HFFc6 (cell line): ENCODE measurements at regions not wholly inside any gene's neighbourhood (a gene's known extent, or its start where the extent isn't known, plus 50 kb on each side); places are given as distances from the start of the nearest gene placed in this dataset.
"Not testable (repeated sequence)": the region's sequence is repeated elsewhere in the genome, so short reads cannot be mapped to it uniquely, and the experiment has no call there.

ENCODE experiments used
- DNase-seq: peaks from one replicate; pipeline ENCODE4 v3.0.0-alpha.2; 2018
- H3K27ac Mint-ChIP-seq: 2 replicates; pipeline ENCODE4 v1.8.0; 2020; ENCODE audit warnings: mild to moderate bottlenecking, mixed read lengths
- H3K27me3 Mint-ChIP-seq: 2 replicates; pipeline ENCODE4 v1.8.0; 2021; ENCODE audit warnings: mild to moderate bottlenecking, moderate library complexity, mixed read lengths; ENCODE audit not compliant: insufficient read depth
- H3K36me3 Mint-ChIP-seq: 2 replicates; pipeline ENCODE4 v1.8.0; 2021; ENCODE audit warnings: low read depth, mixed read lengths
- H3K4me1 Mint-ChIP-seq: 2 replicates; pipeline ENCODE4 v1.8.0; 2020; ENCODE audit warnings: low read depth, mixed read lengths
- H3K4me3 Mint-ChIP-seq: 2 replicates; pipeline ENCODE4 v1.8.0; 2020; ENCODE audit warnings: mild to moderate bottlenecking, moderate library complexity, mixed read lengths
- H3K9me3 Mint-ChIP-seq: 2 replicates; pipeline ENCODE4 v1.8.0; 2020; ENCODE audit warnings: mild to moderate bottlenecking, mixed read lengths
- CTCF ChIP-seq: fragments of 200-600 bp; sonication (generic); IDR thresholded peaks from 2 replicates; pipeline ENCODE4 v1.5.0; 2021; ENCODE audit warnings: antibody characterized with exemption, mild to moderate bottlenecking

GRCh38 chr2:184402381-184402780 lies 195.9 kb upstream of the ZNF804A start:
- H3K27ac Mint-ChIP-seq: no peak overlapping the region
- peaks cover 24% of the 10 kb centered on the region for H3K9me3 Mint-ChIP-seq
- no peaks in the 10 kb centered on the region for H3K4me1 Mint-ChIP-seq
- H3K27me3 Mint-ChIP-seq: no peaks in the 10 kb centered on the region
- no peak for DNase-seq
- H3K36me3 Mint-ChIP-seq: no peaks in the 10 kb centered on the region
- TF ChIP-seq CTCF: no peak
- no peak overlapping the region for H3K4me3 Mint-ChIP-seq

- peaks cover 30% of the 10 kb centered on the region for H3K9me3 Mint-ChIP-seq
- not testable (repeated sequence) for H3K36me3 Mint-ChIP-seq, H3K27me3 Mint-ChIP-seq, H3K4me1 Mint-ChIP-seq, H3K4me3 Mint-ChIP-seq, DNase-seq, H3K27ac Mint-ChIP-seq
These were observed 191.2 kb upstream of the ZNF804A start for GRCh38 chr2:184407041-184407630.

- TF ChIP-seq CTCF: no peak
- no peak for DNase-seq
- Mint-ChIP-seq H3K4me1 (no peaks in the 10 kb centered on the region), H3K27ac (no peak overlapping the region), H3K36me3 (no peaks in the 10 kb centered on the region; the same call in 1 of the 2 replicates), H3K9me3 (peaks cover 29% of the 10 kb centered on the region), H3K27me3 (no peaks in the 10 kb centered on the region), H3K4me3 (no peak overlapping the region)
These were observed 188.2 kb upstream of the ZNF804A start for GRCh38 chr2:184410160-184410559.

GRCh38 chr2:184413221-184413620 lies 185.1 kb upstream of the ZNF804A start:
- Mint-ChIP-seq H3K27ac (no peak overlapping the region), H3K27me3 (no peaks in the 10 kb centered on the region), H3K36me3 (no peaks in the 10 kb centered on the region; the same call in 1 of the 2 replicates), H3K9me3 (peaks cover 13% of the 10 kb centered on the region), H3K4me3 (no peak overlapping the region), H3K4me1 (no peaks in the 10 kb centered on the region)
- DNase-seq: no peak
- no peak for TF ChIP-seq CTCF

- H3K4me1 Mint-ChIP-seq: no peaks in the 10 kb centered on the region
- H3K27me3 Mint-ChIP-seq: no peaks in the 10 kb centered on the region
- H3K4me3 Mint-ChIP-seq: no peak overlapping the region
- no peak for TF ChIP-seq CTCF
- H3K27ac Mint-ChIP-seq: no peak overlapping the region
- DNase-seq: no peak
- peaks cover 13% of the 10 kb centered on the region for H3K9me3 Mint-ChIP-seq
- no peaks in the 10 kb centered on the region; the same call in 1 of the 2 replicates for H3K36me3 Mint-ChIP-seq
These were observed 184.6 kb upstream of the ZNF804A start for GRCh38 chr2:184413671-184414229.

GRCh38 chr2:184416146-184416913 lies 182.0 kb upstream of the ZNF804A start:
- H3K27ac Mint-ChIP-seq: no peak overlapping the region
- H3K36me3 Mint-ChIP-seq: no peaks in the 10 kb centered on the region; the same call in 1 of the 2 replicates
- no peak for TF ChIP-seq CTCF
- H3K4me3 Mint-ChIP-seq: no peak overlapping the region
- no peak for DNase-seq
- peaks cover 24% of the 10 kb centered on the region for H3K9me3 Mint-ChIP-seq
- no peaks in the 10 kb centered on the region for H3K4me1 Mint-ChIP-seq
- no peaks in the 10 kb centered on the region for H3K27me3 Mint-ChIP-seq
